ENCODE measurements at regions not wholly inside any gene's neighbourhood (a gene's known extent, or its start where the extent isn't known, plus 50 kb on each side); places are given as distances from the start of the nearest gene placed in this dataset.

GRCh38 chr2:163395602-163396001, 340.2 kb downstream of the FIGN start:
- TF ChIP-seq CTCF (IDR thresholded peaks at IDR 0.05) (no peak), POLR2A (IDR thresholded peaks at IDR 0.05) (no peak)

Measured in body of pancreas (tissue), 4 donors.